ENCODE measurements at regions not wholly inside any gene's neighbourhood (a gene's known extent, or its start where the extent isn't known, plus 50 kb on each side); places are given as distances from the start of the nearest gene placed in this dataset.
"Not testable (repeated sequence)": the region's sequence is repeated elsewhere in the genome, so short reads cannot be mapped to it uniquely, and the experiment has no call there.

GRCh38 chr2:3114406-3115185, 263.0 kb downstream of the EIPR1 start:
- DNase-seq, result no peak

- no peak for DNase-seq
Measured at GRCh38 chr2:3113769-3114168, 263.8 kb downstream of the EIPR1 start.

- DNase-seq, result no peak
Measured at GRCh38 chr2:3113122-3113521, 264.5 kb downstream of the EIPR1 start.

GRCh38 chr2:3112553-3112952, 265.1 kb downstream of the EIPR1 start:
- DNase-seq, result no peak

- no peak for DNase-seq
Measured at GRCh38 chr2:3112131-3112530, 265.5 kb downstream of the EIPR1 start.

GRCh38 chr2:3110994-3111666, 266.5 kb downstream of the EIPR1 start:
- DNase-seq, result no peak

GRCh38 chr2:3110555-3110954, 267.1 kb downstream of the EIPR1 start:
- no peak for DNase-seq

GRCh38 chr2:3108710-3109702, 268.6 kb downstream of the EIPR1 start:
- no peak for DNase-seq

- DNase-seq, result no peak
Measured at GRCh38 chr2:3108105-3108504, 269.5 kb downstream of the EIPR1 start.

GRCh38 chr2:3107567-3107966, 270.1 kb downstream of the EIPR1 start:
- no peak for DNase-seq

- no peak for DNase-seq
Measured at GRCh38 chr2:3105814-3106569, 271.6 kb downstream of the EIPR1 start.

GRCh38 chr2:3104958-3105813, 272.4 kb downstream of the EIPR1 start:
- DNase-seq, result not testable (repeated sequence)

GRCh38 chr2:3104261-3104660, 273.4 kb downstream of the EIPR1 start:
- DNase-seq, result no peak

GRCh38 chr2:3102922-3103569, 274.6 kb downstream of the EIPR1 start:
- no peak for DNase-seq

- DNase-seq, result no peak
Measured at GRCh38 chr2:3102081-3102921, 275.3 kb downstream of the EIPR1 start.

GRCh38 chr2:3101016-3101942, 276.3 kb downstream of the EIPR1 start:
- no peak for DNase-seq

GRCh38 chr2:3100386-3100785, 277.2 kb downstream of the EIPR1 start:
- DNase-seq, result no peak

GRCh38 chr2:3099860-3100234, 277.8 kb downstream of the EIPR1 start:
- no peak for DNase-seq
